Activated T-cell treated with anti-CD3 and anti-CD28 coated beads, Interleukin-2, amount 50 U/mL, for 24 hours (primary cell): ENCODE measurements at regions not wholly inside any gene's neighbourhood (a gene's known extent, or its start where the extent isn't known, plus 50 kb on each side); places are given as distances from the start of the nearest gene placed in this dataset.

Experiments used
- DNase-seq: peaks from one replicate; pipeline ENCODE4 v3.0.0-alpha.2; 2020
- H3K27ac Mint-ChIP-seq: 2 replicates; pipeline ENCODE4 v1.8.0; 2020; ENCODE audit warnings: mild to moderate bottlenecking, mixed read lengths
- H3K27me3 Mint-ChIP-seq: 2 replicates; pipeline ENCODE4 v1.8.0; 2020; ENCODE audit warnings: mixed read lengths
- H3K36me3 Mint-ChIP-seq: 2 replicates; pipeline ENCODE4 v1.8.0; 2020; ENCODE audit warnings: low read depth, mixed read lengths
- H3K4me1 Mint-ChIP-seq: 2 replicates; pipeline ENCODE4 v1.8.0; 2020; ENCODE audit warnings: low read depth, mixed read lengths
- H3K4me3 Mint-ChIP-seq: 2 replicates; pipeline ENCODE4 v1.8.0; 2020; ENCODE audit warnings: mild to moderate bottlenecking, moderate library complexity, mixed read lengths
- H3K9me3 Mint-ChIP-seq: 2 replicates; pipeline ENCODE4 v1.8.0; 2020; ENCODE audit warnings: mixed read lengths

DNA sequence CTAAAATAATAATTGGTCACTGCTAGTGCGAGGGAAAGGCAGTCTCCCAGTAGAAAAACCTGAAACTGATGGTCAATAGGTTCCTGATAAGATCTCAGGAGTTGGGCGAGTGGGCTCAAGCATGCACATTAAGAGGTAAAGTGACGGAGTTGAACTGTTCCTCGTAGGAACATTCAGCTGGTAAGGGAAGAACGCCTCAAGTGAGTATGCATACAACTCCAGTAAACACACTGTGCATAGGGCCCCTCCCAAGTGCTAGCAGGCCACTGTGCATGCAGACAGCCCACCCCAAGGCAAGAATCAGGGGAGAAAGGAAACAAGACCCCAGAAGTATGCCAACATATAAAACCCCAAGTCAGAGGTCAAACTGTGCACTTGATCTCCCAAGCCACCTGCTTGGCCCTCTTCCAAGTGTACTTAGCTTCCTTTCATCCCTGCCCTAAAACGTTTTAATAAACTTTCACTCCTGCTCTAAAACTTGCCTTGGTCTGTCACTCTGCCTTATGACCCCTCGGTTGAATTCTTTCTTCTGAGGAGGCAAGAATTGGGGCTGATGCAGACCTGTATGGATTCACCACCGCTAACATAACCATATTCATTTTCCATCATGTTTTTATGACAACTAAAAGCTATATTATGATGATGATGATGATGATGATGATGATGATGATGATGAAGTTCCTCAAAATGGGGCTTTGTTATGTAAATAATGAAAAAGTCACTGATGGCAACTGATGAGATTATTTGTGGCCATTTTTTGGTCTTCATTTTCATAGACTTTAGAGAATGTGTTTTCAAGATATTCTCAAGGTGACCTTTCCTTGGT is 118.0 kb upstream of the RAB27B start:
- Mint-ChIP-seq H3K4me3 (no peak overlapping the region), H3K4me1 (peaks cover 29% of the 10 kb centered on the region), H3K27me3 (no peaks in the 10 kb centered on the region), H3K36me3 (no peaks in the 10 kb centered on the region), H3K27ac (no peak overlapping the region), H3K9me3 (peaks cover 3% of the 10 kb centered on the region)
- no peak for DNase-seq

DNA sequence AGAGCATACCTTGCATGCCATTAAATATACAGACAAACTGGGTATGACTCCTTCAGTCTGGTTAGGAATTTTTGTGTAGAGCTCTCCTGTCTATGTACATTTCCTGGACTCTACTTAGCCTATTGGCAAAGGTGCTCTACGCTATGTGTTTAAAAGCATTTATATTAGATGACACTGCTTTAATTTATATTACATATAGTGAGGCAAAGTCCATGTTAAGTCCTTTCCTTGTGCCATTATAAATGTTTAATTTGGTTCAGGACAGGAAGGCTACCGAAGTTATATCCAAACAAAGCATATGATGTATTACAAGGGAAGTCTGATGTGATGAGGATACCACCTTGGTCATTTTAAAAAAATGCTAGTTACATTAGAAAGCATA is 117.4 kb upstream of the RAB27B start:
- no peak overlapping the region for H3K27ac Mint-ChIP-seq
- no peaks in the 10 kb centered on the region for H3K36me3 Mint-ChIP-seq
- H3K9me3 Mint-ChIP-seq: peaks cover 3% of the 10 kb centered on the region
- no peaks in the 10 kb centered on the region for H3K27me3 Mint-ChIP-seq
- H3K4me1 Mint-ChIP-seq: peaks cover 29% of the 10 kb centered on the region
- no peak for DNase-seq
- H3K4me3 Mint-ChIP-seq: no peak overlapping the region

DNA sequence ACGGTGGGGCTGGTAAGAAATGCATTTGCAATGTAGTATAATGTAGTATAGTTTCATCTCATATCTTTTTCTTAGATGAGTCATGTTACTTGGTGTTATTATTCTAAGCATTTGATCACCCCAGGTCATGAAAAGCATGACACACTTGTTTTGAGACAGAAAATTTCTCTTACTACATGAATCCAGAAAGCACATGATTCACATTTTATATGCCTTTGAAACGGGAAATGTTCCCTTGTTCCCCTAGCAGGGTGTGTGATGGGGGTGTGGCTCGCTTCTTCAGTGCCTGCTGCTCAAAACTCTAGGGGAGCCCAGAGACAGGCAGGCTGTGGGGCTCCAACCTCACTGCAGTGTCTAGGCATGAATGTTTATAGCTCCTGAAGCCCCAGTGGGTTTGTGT is 116.0 kb upstream of the RAB27B start:
- H3K4me3 Mint-ChIP-seq: no peak overlapping the region
- no peak overlapping the region for H3K27ac Mint-ChIP-seq

DNA sequence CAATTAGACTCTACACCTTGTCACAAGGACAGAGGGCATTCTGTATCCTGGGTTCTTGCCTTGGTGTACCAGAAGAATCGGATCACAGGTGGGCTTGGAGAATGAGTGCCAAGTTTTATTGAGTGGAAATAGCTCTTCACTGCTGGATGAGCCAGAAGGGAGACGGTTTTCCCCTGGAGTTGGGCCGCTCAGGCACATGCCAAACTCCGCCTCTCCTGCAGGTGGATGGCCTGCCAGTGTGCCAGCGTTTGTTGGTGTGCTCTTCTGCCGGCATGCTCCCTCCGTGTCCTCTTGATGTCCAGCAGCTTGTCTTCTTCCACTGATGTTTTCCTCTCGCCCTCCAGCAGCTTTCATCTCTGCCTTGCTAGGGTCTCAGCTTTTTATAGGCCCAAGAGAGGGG is 115.5 kb upstream of the RAB27B start:
- no peak overlapping the region for H3K27ac Mint-ChIP-seq
- no peak for DNase-seq
- no peaks in the 10 kb centered on the region for H3K36me3 Mint-ChIP-seq
- H3K27me3 Mint-ChIP-seq: peaks cover 2% of the 10 kb centered on the region
- peaks cover 38% of the 10 kb centered on the region for H3K4me1 Mint-ChIP-seq
- H3K4me3 Mint-ChIP-seq: no peak overlapping the region
- no peaks in the 10 kb centered on the region for H3K9me3 Mint-ChIP-seq

More for the DNA sequence above, 116.0 kb upstream of the RAB27B start:
- Mint-ChIP-seq H3K9me3 (peaks cover 3% of the 10 kb centered on the region), H3K4me1 (peaks cover 34% of the 10 kb centered on the region), H3K27me3 (no peaks in the 10 kb centered on the region), H3K36me3 (no peaks in the 10 kb centered on the region)
- peak; percentile 32 for DNase-seq

DNA sequence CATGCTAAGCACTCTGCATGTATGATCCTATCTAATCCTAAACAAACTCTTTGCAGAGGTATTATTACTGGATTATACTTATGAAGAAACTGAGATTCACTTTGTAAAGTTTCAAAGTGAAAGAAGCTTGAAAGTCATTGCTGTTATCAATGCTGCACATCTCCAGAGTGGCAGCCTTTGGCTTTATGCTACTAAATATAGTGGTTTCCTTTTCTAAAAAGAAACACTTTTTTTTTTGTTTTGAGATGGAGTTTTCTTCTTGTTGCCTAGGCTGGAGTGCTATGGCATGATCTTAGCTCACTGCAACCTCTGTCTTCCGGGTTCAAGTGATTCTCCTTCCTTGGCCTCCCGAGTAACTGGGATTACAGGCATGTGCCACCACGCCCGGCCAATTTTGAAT is 114.9 kb upstream of the RAB27B start:
- Mint-ChIP-seq H3K4me3 (no peak overlapping the region), H3K27ac (no peak overlapping the region), H3K27me3 (peaks cover 2% of the 10 kb centered on the region)

DNA sequence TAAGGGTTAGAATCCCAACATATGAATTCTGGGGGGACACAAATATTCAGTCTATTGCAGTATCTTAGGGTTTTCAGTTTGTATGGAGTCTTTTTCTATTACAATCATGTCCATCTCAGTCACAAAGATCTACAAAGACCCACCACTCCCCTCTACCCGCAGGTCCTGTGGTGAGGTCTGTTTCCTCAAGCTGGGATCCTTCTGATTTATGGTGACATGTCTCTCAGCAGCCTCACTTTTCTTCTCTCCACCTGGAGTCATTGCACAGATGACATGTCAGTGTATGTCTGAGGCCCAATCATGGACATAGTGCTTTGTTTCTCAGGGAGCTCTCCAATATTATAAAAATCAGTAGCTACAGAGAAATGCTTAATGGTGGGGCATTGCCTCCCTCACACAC is 113.4 kb upstream of the RAB27B start:
- Mint-ChIP-seq H3K4me3 (no peak overlapping the region), H3K27me3 (peaks cover 2% of the 10 kb centered on the region), H3K27ac (no peak overlapping the region), H3K9me3 (no peaks in the 10 kb centered on the region), H3K36me3 (no peaks in the 10 kb centered on the region), H3K4me1 (peaks cover 49% of the 10 kb centered on the region)
- no peak for DNase-seq

More for the DNA sequence above, 114.9 kb upstream of the RAB27B start:
- Mint-ChIP-seq H3K9me3 (no peaks in the 10 kb centered on the region), H3K4me1 (peaks cover 45% of the 10 kb centered on the region), H3K36me3 (no peaks in the 10 kb centered on the region)
- DNase-seq: no peak

DNA sequence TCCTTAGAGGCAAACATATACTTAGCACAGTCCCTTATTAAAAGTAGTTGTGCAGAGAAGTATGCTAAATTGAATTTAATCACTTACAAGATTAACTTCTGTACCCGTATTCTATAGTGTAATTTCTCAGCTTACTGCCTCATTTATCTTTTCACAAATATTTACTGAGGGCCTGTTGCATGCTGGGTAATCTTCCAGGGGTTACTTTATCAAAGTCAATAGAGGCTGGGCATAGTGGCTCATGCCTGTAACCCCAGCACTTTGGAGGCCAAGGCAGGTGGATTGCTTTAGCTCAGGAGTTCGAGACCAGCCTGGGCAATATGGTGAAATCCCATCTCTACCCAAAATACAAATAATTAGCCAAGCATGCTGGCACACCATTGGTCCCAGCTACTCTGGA is 111.7 kb upstream of the RAB27B start:
- peaks cover 7% of the 10 kb centered on the region for H3K27me3 Mint-ChIP-seq
- peaks cover 49% of the 10 kb centered on the region for H3K4me1 Mint-ChIP-seq
- H3K36me3 Mint-ChIP-seq: no peaks in the 10 kb centered on the region
- no peak overlapping the region for H3K27ac Mint-ChIP-seq
- no peak for DNase-seq
- no peaks in the 10 kb centered on the region for H3K9me3 Mint-ChIP-seq
- H3K4me3 Mint-ChIP-seq: no peak overlapping the region

DNA sequence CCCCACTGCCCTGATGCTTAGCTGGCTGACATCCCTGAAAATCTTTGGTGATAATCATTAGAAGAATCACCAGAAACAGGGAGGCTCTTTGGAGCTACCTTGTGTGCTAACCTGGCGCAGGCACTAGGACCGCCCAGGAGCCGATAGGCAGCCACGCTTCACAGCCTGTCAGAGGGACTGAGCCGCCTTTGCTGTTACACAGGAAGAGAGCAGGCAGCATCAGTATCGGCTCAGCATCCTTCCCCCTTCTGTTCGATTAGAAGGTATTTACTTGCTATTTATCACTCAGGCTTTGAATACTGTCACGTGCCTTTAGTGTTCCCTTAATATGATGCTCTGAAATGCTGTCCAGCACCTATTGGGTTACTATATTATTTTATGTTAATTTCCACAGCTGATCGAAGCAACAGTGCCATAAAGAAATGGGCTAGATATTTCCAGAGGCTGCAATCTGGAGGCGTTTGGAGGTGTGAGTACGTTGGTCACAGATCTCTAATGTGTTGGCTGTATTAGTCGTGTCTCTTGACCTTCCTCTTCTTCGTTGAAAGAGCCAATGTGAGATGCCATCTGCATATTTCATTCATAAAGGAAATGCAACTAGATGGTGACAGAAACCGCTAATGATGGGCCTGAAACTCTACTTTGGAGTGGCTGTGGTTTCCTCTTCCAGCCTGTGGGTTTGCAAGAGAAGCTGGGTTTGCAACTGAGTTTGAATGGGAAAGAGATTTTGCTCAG is 110.4 kb upstream of the RAB27B start:
- Mint-ChIP-seq H3K27ac (no peak overlapping the region), H3K27me3 (peaks cover 12% of the 10 kb centered on the region), H3K9me3 (no peaks in the 10 kb centered on the region), H3K4me3 (peak overlapping the region; percentile 61), H3K36me3 (no peaks in the 10 kb centered on the region), H3K4me1 (peaks cover 41% of the 10 kb centered on the region)
- peak; percentile 48 for DNase-seq

DNA sequence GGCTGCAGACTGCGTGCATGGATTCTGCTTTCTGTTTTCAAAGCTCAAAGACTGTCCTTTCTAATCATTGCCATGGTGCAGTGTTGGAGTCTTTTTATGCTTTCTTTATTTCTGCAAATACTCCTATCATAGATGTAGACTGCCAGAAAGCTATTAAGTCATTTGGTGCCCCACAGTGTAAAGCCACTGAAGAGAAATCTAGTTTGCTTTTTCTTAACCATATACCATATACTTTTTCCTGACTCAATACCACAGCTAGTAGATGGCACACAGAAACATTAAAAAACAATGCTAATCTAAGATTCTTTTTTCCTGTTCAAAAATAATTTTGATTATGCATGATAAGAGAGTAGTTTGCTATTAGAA is 109.9 kb upstream of the RAB27B start:
- no peaks in the 10 kb centered on the region for H3K36me3 Mint-ChIP-seq
- no peaks in the 10 kb centered on the region for H3K9me3 Mint-ChIP-seq
- peak overlapping the region; percentile 61 for H3K4me3 Mint-ChIP-seq
- no peak overlapping the region for H3K27ac Mint-ChIP-seq
- peaks cover 12% of the 10 kb centered on the region for H3K27me3 Mint-ChIP-seq
- no peak for DNase-seq
- peaks cover 36% of the 10 kb centered on the region for H3K4me1 Mint-ChIP-seq

DNA sequence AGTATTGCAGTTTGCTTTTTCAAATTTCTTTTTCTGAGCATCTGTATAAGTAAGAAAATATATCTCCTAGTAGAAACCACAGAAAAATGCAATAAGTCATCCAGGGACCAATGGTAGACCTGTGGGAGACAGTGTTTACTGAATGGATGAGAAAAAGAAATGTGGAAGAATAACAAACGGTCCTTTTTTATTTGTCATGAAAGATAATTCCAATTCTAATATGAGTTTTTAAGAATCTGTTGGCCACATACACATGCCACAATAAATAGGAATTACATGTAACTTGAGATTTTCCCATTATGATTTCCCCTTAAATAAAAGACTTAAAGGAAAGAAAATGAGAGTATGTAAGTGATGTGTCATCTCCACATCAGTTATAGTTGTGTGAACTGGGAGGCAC is 107.7 kb upstream of the RAB27B start:
- H3K27ac Mint-ChIP-seq: no peak overlapping the region
- no peak for DNase-seq
- no peak overlapping the region for H3K4me3 Mint-ChIP-seq
- H3K9me3 Mint-ChIP-seq: no peaks in the 10 kb centered on the region
- H3K27me3 Mint-ChIP-seq: peaks cover 12% of the 10 kb centered on the region
- no peaks in the 10 kb centered on the region for H3K36me3 Mint-ChIP-seq
- peaks cover 20% of the 10 kb centered on the region for H3K4me1 Mint-ChIP-seq

DNA sequence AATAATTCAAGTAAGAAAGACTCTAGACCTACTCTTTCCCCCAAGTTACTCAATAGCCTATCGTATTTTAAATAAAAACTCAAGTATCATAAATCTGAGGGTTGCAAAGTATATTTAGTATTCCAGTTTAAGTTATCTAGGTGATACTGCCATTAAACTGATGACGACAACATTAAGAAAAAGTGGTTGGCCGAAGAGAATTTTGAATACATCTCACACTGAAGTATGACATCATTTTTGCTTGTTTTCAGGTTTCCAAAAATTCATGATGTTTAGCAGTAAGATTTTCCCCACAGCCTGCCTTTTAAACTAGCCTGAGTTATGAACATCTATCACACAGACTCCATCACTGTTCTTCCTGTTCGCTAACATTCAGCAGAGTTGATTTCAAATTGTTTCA is 102.1 kb upstream of the RAB27B start:
- Mint-ChIP-seq H3K4me3 (no peak overlapping the region), H3K27me3 (peaks cover 10% of the 10 kb centered on the region), H3K4me1 (no peaks in the 10 kb centered on the region), H3K9me3 (no peaks in the 10 kb centered on the region), H3K27ac (no peak overlapping the region), H3K36me3 (no peaks in the 10 kb centered on the region)
- no peak for DNase-seq

DNA sequence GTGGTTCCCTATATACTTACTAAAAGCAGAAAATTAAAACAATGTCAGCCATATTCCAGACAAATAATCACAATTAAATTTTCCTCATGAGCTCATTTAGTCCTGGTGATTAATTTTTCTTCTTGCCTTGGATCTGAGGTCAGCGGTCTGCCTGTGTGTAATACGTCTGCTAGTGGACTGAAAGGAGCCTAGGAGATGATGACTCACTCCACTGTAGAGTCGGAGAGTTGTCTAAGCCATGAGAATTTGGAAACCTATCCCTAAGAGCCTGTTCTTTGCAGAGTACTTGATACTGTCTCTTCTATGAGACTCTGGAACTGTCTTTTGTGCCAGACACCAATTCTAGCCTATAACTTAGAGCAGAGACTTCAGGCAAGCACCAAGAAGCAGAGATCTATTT is 94.2 kb upstream of the RAB27B start:
- peaks cover 3% of the 10 kb centered on the region for H3K9me3 Mint-ChIP-seq
- peaks cover 12% of the 10 kb centered on the region for H3K4me1 Mint-ChIP-seq
- H3K27ac Mint-ChIP-seq: no peak overlapping the region
- DNase-seq: no peak
- no peak overlapping the region for H3K4me3 Mint-ChIP-seq
- H3K27me3 Mint-ChIP-seq: no peaks in the 10 kb centered on the region
- H3K36me3 Mint-ChIP-seq: no peaks in the 10 kb centered on the region

DNA sequence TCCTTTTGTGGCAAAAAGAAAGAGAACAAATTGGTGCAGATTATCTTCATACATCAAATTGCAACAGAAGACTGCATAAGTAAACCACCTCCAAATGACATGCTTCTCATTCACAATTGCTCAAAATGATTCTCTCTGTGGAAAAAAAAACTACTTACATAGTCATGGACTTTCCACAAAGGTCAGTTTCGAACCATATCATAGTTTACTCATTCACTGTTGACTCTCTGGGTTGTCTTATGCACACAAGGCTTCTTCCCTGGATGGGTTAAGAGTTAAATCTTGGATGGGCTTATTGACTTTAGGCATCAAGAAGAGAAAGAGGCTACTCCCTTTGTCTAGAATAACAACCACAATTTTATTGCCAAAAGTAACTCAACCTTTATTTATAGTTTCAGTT is 91.3 kb upstream of the RAB27B start:
- H3K4me1 Mint-ChIP-seq: peaks cover 12% of the 10 kb centered on the region
- DNase-seq: no peak
- H3K27ac Mint-ChIP-seq: no peak overlapping the region
- H3K36me3 Mint-ChIP-seq: no peaks in the 10 kb centered on the region
- H3K9me3 Mint-ChIP-seq: peaks cover 3% of the 10 kb centered on the region
- H3K4me3 Mint-ChIP-seq: no peak overlapping the region
- no peaks in the 10 kb centered on the region for H3K27me3 Mint-ChIP-seq

DNA sequence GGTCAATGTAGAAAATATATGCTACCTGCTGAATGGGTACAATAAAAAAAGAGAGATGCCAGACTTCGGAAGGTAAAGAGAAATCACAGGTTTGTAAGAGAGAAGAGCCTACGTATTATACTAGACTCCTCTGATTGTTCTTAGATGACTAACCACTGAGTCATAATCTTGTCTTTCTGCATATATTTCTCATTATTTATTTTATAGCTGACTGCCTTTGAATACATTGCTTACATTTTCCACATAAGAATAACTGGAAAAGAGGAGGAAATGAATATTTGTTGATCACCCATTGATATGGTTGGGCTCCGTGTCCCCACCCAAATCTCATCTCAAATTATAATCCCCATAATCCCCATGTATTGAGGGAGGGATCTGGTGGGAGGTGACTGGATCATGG is 90.3 kb upstream of the RAB27B start:
- H3K27me3 Mint-ChIP-seq: no peaks in the 10 kb centered on the region
- no peaks in the 10 kb centered on the region for H3K36me3 Mint-ChIP-seq
- peaks cover 3% of the 10 kb centered on the region for H3K9me3 Mint-ChIP-seq
- peaks cover 12% of the 10 kb centered on the region for H3K4me1 Mint-ChIP-seq
- no peak overlapping the region for H3K4me3 Mint-ChIP-seq
- H3K27ac Mint-ChIP-seq: no peak overlapping the region
- DNase-seq: no peak

DNA sequence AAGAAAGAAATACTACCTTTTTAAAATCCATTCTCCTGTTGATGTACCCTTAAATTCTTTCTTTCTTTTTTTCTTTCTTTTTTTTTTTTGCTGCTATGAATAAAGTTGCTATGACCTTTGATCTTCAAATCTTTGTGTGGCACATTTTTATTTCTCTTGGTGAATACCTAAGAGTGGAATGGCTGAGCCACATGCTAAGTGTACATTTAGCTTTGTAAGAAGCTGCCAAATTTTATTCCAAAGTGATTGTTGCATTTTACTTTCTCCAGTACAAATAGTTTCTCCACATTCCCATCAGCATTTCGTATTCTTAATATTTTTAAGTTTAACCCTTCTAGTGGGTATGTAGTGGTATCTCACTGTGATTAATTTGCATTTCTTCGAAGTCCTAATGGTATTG is 88.8 kb upstream of the RAB27B start:
- Mint-ChIP-seq H3K27ac (no peak overlapping the region), H3K27me3 (no peaks in the 10 kb centered on the region), H3K36me3 (no peaks in the 10 kb centered on the region), H3K4me3 (no peak overlapping the region), H3K4me1 (peaks cover 12% of the 10 kb centered on the region), H3K9me3 (peaks cover 3% of the 10 kb centered on the region)
- DNase-seq: no peak
